ENCODE measurements at regions not wholly inside any gene's neighbourhood (a gene's known extent, or its start where the extent isn't known, plus 50 kb on each side); places are given as distances from the start of the nearest gene placed in this dataset.
"Not testable (repeated sequence)": the region's sequence is repeated elsewhere in the genome, so short reads cannot be mapped to it uniquely, and the experiment has no call there.

DNA sequence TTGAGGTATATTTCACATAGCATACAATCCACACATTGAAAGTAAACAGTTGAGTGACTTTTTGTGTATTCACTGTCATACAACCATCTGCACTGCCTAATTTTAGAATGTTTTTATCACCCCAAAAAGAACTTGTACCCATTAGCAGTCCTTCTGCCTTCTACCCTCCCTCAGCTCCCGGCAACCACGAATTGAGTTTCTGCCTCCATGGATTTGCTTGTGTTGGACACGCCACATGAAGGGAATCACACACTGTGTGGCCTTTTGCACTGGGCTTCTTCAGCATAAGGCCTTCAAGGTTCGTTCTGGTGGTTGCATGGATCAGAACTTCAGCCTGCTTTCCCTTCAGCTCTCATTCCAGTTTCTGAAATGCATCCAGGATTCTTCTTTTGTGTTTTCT is 82.5 kb downstream of the CRYBB2 start:
- H3K4me1 ChIP-seq (ENCODE audit: insufficient read depth, low read length); H3K9me3 ChIP-seq (ENCODE audit: low read length); POLR2A ChIA-PET (ENCODE audit: unreplicated experiment); H3K9ac ChIP-seq (ENCODE audit: low read length); intact Hi-C loops (cut with micrococcal nuclease); H2AFZ ChIP-seq (ENCODE audit: low read length); H3K36me3 ChIP-seq (ENCODE audit: low read depth, low read length); ATAC-seq; BruUV-seq (replicated peaks); H3K4me2 ChIP-seq (ENCODE audit: low read length); CTCF ChIA-PET; H3K27ac ChIP-seq (ENCODE audit: low read length); H3K9me2 ChIP-seq (replicated peaks; ENCODE audit: low read length); H3K79me2 ChIP-seq (ENCODE audit: low read length); H4K20me1 ChIP-seq (ENCODE audit: low read length); DNase-seq; H3K4me3 ChIP-seq (ENCODE audit: low read length); H3F3A ChIP-seq (ENCODE audit: low read length, unreplicated experiment): not testable (repeated sequence)
- H3K27me3 ChIP-seq (ENCODE audit: low read length), result peaks cover 13% of the 10 kb centered on the region; the same call in 1 of the 2 replicates

- H3F3A ChIP-seq (ENCODE audit: low read length, unreplicated experiment); H3K79me2 ChIP-seq (ENCODE audit: low read length); H3K36me3 ChIP-seq (ENCODE audit: low read depth, low read length); H4K20me1 ChIP-seq (ENCODE audit: low read length); H3K4me1 ChIP-seq (ENCODE audit: insufficient read depth, low read length); H3K27ac ChIP-seq (ENCODE audit: low read length); BruUV-seq (replicated peaks); ATAC-seq; H2AFZ ChIP-seq (ENCODE audit: low read length); H3K9me2 ChIP-seq (replicated peaks; ENCODE audit: low read length); DNase-seq; H3K9ac ChIP-seq (ENCODE audit: low read length); intact Hi-C loops (cut with micrococcal nuclease); H3K4me3 ChIP-seq (ENCODE audit: low read length); H3K4me2 ChIP-seq (ENCODE audit: low read length); H3K9me3 ChIP-seq (ENCODE audit: low read length); POLR2A ChIA-PET (ENCODE audit: unreplicated experiment); CTCF ChIA-PET: not testable (repeated sequence)
- peaks cover 13% of the 10 kb centered on the region for H3K27me3 ChIP-seq (ENCODE audit: low read length)
Observed at GRCh38 chr22:25309586-25309985, 90.1 kb downstream of the CRYBB2 start.

GRCh38 chr22:25311924-25312323 is 92.5 kb downstream of the CRYBB2 start:
- intact Hi-C loops (cut with micrococcal nuclease); H2AFZ ChIP-seq (ENCODE audit: low read length); DNase-seq; H3K9ac ChIP-seq (ENCODE audit: low read length); H4K20me1 ChIP-seq (ENCODE audit: low read length); H3K9me2 ChIP-seq (replicated peaks; ENCODE audit: low read length); CTCF ChIA-PET; BruUV-seq (replicated peaks); H3K27ac ChIP-seq (ENCODE audit: low read length); H3K4me1 ChIP-seq (ENCODE audit: insufficient read depth, low read length); H3K79me2 ChIP-seq (ENCODE audit: low read length); H3F3A ChIP-seq (ENCODE audit: low read length, unreplicated experiment); H3K4me3 ChIP-seq (ENCODE audit: low read length); H3K36me3 ChIP-seq (ENCODE audit: low read depth, low read length); H3K4me2 ChIP-seq (ENCODE audit: low read length); H3K9me3 ChIP-seq (ENCODE audit: low read length); ATAC-seq; POLR2A ChIA-PET (ENCODE audit: unreplicated experiment): not testable (repeated sequence)
- peaks cover 13% of the 10 kb centered on the region for H3K27me3 ChIP-seq (ENCODE audit: low read length)

DNA sequence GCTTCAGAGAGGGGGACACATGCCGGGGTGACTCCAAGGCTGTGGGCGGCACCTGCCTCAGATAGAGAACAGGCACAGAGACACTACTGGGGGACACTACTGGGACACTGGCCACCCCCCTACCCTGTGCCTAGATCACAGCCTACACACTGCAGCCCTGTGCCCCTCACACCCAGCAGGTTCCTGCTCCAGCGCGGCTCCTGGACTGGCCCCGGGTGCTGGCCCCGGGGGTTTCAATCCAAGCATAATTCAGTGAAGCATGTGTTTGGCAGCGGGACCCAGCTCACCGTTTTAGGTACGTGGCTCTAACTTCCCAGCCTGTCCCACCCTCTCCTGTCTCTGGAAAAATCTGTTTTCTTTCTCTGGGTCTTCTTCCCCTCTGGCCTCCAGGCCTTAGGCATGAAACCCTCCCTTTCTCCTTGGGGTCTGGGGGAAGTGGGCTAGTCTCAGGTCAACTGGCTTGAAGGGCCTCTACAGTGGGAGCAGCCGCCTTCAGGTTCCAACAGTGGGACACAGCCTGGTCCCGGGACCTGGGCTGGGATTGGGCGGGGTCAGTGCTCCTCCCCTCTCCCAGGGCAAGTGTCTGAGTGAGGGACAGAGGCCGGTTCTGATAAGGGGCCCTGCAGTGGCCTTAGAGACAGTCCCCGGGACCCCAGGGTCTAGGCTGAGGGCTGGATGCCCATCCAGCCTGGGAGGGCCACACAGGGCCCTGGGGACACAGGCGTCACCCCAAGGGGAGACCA is 98.8 kb downstream of the CRYBB2 start:
- no peaks in the 10 kb centered on the region for H3K9me3 ChIP-seq (ENCODE audit: low read length)
- TF ChIP-seq, protein P1, sequence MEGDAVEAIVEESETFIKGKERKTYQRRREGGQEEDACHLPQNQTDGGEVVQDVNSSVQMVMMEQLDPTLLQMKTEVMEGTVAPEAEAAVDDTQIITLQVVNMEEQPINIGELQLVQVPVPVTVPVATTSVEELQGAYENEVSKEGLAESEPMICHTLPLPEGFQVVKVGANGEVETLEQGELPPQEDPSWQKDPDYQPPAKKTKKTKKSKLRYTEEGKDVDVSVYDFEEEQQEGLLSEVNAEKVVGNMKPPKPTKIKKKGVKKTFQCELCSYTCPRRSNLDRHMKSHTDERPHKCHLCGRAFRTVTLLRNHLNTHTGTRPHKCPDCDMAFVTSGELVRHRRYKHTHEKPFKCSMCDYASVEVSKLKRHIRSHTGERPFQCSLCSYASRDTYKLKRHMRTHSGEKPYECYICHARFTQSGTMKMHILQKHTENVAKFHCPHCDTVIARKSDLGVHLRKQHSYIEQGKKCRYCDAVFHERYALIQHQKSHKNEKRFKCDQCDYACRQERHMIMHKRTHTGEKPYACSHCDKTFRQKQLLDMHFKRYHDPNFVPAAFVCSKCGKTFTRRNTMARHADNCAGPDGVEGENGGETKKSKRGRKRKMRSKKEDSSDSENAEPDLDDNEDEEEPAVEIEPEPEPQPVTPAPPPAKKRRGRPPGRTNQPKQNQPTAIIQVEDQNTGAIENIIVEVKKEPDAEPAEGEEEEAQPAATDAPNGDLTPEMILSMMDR (conservative IDR thresholded peaks at IDR 0.05; ENCODE audit: low read depth, low read length), result no peak
- no peak for TF ChIP-seq EZH2phosphoT487 (IDR thresholded peaks at IDR 0.05; ENCODE audit: borderline replicate concordance, low read length)
- TF ChIP-seq EZH2 (IDR thresholded peaks at IDR 0.05; ENCODE audit: low read length, unreplicated experiment), result no peak
- ATAC-seq, result no peak
- no peaks in the 10 kb centered on the region for H3K9me2 ChIP-seq (replicated peaks; ENCODE audit: low read length)
- ChIA-PET CTCF (no interaction called here), POLR2A (ENCODE audit: unreplicated experiment) (no interaction called here)
- H3K9ac ChIP-seq (ENCODE audit: low read length), result no peak overlapping the region
- no peak overlapping the region for H2AFZ ChIP-seq (ENCODE audit: low read length)
- DNase-seq, result no peak
- H3K27ac ChIP-seq (ENCODE audit: low read length), result no peak overlapping the region
- no peaks in the 10 kb centered on the region for H3F3A ChIP-seq (ENCODE audit: low read length, unreplicated experiment)
- intact Hi-C loops (cut with micrococcal nuclease), result no loop called here
- H3K4me3 ChIP-seq (ENCODE audit: low read length), result no peak overlapping the region
- no peaks in the 10 kb centered on the region for H3K79me2 ChIP-seq (ENCODE audit: low read length)
- H3K4me2 ChIP-seq (ENCODE audit: low read length), result no peak overlapping the region
- no peaks in the 10 kb centered on the region for H3K4me1 ChIP-seq (ENCODE audit: insufficient read depth, low read length)
- BruUV-seq (replicated peaks), result no TSS peak
- H4K20me1 ChIP-seq (ENCODE audit: low read length), result no peaks in the 10 kb centered on the region
- H3K36me3 ChIP-seq (ENCODE audit: low read depth, low read length), result no peaks in the 10 kb centered on the region
- peaks cover 5% of the 10 kb centered on the region; the same call in 1 of the 2 replicates for H3K27me3 ChIP-seq (ENCODE audit: low read length)

Data from PC-3 (cell line).